HG03039 (cell line): ENCODE measurements at regions not wholly inside any gene's neighbourhood (a gene's known extent, or its start where the extent isn't known, plus 50 kb on each side); places are given as distances from the start of the nearest gene placed in this dataset.
"Not testable (repeated sequence)": the region's sequence is repeated elsewhere in the genome, so short reads cannot be mapped to it uniquely, and the experiment has no call there.

ENCODE experiments used
- ATAC-seq: cut with Tn5 transposase; IDR thresholded peaks from one replicate; pipeline ENCODE4 v1.9.1; 2021; ENCODE audit warnings: mild to moderate bottlenecking, moderate library complexity; ENCODE audit not compliant: unreplicated experiment

DNA sequence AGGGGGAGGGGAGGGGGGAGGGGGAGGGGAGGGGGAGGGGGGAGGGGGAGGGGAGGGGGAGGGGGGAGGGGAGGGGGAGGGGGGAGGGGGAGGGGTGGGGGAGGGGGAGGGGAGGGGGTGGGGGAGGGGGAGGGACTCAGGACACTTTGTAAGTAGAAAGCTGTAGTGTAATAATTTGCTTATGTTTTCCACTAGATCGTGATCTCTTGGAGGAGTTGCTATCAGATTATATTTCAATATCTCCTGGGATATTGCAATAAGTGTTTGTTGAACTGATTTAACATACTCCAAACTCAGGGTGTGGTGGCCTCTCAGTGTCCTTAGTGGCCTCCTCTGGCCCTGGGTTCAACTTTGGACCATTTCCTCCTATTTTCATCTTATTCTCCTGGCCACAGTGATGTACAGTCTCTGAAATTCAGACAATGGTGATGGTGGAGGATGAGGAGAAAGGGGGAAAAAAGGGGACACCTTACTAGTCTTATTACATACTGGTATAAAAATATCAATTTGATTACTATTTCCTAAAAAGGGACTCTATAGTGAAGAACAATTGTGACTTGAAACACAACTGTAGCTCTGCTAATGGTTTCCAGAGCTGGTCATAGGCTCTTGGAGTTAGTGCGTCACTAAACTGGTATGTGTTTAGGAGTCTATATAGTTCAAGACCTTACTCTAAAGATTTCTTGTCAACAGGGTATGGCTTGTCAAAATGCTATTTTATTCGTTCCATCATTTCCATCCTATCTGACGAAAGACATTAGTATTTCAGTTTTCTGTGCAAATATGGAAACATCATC lies 89.6 kb downstream of the DDX1 start:
- no peak for ATAC-seq

DNA sequence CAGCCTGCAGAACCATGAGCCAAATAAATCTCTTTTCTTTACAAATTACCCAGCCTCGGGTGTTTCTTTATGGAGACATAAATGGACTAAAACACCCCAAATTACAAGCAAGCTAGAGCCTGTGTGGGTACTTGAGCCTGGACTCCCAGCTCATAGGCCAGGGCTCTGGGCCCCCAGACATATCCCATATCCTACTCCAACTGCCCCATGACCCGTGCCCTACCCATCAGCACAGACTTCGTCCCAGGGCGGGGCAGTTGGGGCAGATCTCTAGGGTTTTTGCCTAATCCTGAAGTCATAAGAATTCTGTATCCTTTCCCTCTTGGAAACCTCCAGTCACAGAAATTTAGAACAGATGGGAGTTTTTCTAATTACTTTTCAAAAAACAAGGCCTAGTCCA lies 90.7 kb downstream of the DDX1 start:
- no peak for ATAC-seq

DNA sequence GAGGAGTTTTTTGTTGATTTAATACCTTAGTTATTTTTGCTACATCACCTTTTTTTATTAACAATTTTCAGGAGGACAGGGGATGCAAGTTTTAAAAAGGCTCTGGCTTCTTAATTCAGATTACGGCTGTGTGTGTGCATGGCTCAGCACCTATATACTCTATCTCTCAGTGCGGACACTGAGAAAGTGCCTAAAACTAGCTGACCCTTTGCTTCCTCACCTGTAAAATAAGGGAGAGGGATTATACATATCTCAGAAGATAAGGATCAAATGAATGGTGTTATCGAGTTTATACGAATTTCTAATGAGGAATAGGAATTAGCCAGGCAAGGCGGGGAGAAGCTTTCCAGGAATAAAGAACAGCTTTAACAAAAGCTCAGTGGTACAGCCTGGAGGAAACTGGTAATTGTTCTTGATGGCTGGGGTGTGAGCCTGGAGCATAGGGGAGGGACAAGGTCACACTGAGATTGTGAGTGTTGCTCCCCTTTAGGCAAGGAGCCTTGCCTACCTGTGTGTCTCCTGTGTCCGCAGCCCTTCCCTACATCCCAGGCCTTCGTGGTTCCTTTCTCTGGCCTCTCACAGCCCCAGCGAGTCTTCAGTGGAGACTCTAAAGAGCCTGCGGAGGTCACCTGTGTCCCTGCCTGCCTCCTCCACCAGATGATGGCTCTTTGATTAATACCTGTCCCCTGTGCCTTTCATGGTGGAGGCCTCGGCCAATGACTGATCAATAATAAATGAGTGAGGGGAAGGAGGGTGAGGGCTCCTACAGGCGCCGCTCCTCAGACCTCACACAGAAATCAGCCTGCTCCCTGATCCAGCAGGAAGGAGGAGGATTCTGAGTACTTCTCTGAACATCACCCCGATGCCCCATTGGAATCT lies 92.7 kb downstream of the DDX1 start:
- no peak for ATAC-seq

DNA sequence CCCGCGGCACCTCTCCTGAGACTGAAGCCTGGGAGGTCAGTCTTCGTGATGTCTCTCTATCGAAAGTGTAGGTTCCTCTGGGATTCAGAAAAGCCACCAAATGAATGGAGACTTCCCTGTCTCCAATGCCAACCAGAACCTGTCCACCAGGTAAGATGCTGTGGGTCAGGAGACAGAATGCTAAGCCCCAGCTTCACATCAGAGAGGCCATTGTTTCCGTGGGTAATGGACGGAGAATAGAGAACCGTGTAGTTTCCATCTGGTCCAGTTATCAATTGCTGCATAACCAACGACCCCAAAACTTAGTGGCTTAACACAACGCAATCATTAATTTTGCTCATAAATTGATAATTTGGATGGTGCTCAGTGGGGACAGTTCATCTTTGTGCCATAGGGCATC lies 93.5 kb downstream of the DDX1 start:
- no peak for ATAC-seq

DNA sequence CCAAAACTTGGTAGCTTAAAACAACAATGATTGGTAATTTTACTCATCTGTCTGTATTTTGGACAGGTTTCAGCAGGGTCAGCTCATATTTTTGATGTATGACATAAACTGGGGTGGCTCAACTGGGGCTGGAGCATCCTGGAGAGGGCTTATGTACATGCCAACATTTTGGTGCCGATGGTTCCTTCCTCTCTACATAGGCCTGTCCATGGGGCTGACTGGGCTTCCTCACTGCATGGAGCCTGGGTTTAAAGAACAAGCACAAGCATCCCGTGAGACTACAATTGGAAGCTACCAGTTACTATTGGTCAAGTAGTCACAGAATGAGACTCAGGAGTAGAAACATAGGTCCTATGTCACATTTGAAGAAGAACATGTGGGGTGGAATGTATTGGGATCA lies 95.0 kb downstream of the DDX1 start:
- no peak for ATAC-seq

DNA sequence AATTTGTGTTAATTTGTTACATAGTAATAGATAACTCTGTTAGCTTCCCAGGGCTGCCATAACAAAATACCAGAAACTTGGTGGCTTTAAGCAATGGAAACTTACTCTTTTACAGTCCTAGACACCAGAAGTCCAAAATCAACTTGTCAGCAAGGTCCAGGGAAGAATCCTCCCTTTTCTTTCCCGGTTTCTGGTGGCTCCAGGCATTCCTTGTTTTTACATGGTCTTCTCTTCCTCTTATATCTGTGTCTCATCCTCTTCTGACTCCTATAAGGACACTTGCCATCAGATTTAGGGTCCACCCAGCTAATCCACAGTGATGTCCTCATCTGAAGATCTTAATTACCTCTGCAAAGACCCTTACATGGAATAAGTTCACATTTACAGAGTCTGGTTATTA lies 95.6 kb downstream of the DDX1 start:
- no peak for ATAC-seq

DNA sequence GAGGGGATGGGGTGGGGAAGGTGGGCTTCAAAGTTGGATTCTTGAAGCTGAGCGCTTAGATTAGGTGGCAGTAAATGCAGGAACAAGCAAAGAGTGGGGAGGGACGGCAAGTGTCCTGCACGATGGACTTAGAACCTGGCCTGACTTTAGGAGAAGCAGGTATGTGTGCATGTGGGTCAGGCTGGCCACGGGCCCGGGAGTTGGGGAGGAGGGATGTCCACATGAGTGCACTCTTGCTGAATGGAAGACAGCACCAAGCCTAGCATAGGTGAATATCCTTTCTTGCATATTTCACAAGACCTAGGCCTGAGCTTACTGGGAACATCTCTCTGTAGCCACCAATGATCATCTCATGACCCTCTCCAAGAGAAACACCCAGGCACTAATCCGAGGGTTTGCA lies 96.1 kb downstream of the DDX1 start:
- ATAC-seq, result no peak

DNA sequence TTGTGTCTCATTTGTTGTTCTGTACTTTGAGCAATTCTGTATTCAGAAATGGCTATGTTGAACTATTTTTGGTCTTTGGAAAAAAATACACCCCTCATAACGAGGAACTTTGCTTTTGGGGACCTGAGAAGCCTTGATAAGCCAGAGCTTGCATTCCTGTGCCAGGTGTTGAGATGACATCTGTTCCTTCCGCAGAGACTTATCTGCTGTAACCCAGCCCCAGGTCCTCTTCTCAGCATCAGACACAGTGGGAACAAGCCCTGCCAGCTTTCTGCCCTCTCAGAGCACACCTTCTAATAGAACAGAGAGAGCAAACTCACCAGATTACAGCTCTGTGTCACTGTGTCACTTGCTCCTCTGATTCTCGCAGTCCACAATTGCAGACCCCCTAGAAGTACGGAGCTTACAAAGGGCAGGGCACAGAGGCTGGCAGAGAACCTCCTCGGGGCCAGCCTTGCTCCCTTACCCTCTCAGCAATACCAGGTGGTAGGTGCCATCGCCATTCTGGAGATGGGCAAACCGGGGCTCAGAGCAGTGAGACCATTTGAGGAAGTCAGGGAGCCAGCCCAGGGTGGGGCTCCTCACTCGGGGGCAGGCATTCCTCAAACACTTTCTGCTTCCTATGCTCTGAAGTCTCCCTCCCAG lies 97.4 kb downstream of the DDX1 start:
- ATAC-seq, result no peak

DNA sequence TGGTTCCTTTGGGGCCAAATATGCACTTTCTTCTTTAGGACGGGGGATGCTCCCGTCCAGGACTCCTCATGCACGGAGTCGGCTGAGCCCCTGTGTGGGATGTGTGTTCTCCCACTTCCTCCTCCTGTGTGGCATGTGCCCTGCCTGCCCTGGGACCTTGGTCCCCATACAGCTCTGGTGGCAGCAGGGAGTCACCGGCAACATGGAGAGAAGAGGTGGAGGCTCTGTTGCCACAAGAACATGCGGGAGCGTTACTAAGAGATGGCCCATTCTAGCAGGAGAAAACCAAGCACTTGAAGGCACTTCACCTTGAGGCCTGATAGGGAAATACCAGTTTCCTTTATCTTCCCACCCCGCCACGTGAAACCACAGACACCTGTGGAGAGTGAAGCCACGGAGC lies 98.0 kb downstream of the DDX1 start:
- no peak for ATAC-seq

DNA sequence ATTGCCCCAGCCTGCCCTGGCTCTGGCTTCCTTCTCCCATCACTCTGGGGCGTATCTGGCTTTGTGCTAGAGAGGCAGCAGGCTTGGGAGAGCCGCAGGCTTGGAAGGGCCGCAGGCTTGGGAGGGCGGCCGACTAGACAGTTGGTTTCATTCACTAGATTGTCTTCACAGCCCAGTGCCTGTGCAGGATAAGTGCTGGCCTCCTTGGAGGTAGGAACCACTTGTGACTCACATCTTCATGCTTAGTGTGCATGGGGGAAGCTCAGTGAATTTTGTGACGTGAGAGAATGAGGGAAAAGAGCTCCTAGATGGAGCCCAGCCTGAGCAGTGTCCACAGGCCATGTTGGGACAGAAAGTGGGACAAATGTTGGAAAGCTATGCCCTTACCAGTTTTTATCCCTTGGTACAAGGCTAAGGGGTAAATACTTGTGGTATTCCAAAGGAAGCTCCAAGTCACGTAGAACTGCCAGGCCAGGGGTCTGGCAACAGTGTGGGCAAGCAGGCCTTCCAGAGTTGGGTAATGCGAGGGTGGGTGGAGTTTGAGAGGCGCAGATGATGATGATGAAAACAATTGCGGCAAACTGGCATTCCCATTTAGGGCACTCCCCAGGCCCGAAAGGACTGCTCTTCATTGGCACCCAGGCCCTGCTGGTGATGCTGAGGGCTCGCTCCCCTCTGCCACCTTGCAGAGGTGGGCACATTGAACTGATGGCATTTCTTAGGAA lies 100.1 kb downstream of the DDX1 start:
- ATAC-seq, result no peak

DNA sequence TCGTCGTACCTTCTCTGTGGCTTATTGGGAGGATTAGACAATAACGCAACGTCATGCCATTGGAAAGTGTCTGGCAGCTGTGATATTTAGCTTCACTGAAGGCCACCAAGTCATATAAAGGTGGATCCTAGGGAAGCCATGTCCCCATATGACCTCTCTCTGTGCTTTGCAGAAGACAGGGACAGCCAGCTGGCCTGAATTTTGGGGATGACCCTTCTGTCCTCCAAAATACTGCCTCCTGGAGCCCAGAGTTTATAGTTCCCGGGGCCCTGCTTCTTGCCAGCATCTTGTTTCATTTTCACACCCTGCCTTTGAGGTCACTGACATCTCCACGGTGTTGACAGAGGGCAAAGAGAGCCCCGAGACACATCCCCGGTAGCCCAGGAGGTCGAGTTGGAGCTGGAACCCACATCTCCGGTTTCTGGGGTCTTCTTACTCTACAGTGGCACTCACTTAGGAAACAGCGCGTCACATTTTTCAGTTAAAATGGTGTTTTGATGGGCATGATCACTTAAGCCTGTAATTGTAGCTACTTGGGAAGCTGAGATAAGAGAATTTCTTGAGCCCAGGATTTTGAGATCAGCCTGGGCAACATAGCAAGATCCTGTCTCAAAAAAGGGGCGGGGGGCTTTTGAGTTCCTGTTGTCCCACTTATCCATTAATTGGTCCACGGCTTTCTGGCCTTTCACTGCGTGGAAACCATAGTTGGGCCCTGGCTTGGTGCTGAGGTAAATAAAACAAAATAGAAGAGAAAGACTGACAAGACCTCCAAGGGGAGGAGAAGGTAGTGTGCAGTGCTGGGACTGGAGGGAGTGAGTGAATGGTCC lies 101.1 kb downstream of the DDX1 start:
- ATAC-seq, result no peak

DNA sequence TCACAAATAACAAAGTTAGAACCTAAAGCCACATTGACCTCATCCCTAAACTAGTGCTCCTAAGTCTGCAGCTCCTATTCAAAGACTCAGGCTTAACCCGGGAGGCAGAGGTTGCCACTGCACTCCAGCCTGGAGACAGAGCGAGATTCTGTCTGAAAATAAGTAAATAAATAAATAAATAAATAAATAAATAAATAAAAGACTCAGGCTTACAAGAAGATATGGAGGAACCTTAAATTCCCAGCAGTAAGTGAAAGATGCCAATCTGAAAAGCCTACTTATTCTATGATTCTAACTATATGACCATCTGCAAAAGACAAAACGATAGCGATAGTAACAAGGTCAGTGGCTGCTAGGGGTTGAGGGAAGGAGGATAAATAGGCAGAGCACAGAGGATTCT lies 101.7 kb downstream of the DDX1 start:
- no peak for ATAC-seq

DNA sequence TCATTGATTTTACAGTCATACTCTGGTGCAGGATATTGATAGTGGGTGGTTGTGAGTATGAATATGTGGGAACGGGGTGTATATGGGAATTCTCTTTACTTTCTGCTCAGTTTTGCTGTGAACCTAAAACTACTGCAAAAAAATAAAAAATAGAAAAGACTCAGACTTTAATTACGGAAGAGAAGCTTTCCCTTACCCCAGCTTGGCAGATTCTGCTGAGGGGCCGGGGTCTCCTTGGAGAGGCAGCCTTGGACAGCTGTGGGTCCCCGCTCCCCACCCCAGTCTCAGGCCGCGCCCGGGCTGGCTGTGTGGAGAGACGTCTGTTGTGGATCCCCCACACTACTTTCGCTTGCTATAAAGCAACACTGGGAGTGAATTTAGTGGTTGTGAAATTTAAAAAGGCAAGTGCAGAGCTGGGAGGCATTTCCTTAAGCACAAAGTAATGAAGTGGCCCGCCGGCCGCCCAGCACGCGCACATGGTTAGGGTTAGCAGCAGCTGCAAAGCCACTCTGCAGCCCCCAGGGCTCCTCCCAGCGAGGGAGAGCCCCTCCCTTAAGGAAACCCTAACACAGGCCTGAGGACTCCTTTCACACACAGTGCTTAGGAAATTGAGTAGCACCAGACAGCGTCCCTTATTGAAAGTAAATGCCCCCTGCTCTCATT lies 102.4 kb downstream of the DDX1 start:
- ATAC-seq, result no peak

DNA sequence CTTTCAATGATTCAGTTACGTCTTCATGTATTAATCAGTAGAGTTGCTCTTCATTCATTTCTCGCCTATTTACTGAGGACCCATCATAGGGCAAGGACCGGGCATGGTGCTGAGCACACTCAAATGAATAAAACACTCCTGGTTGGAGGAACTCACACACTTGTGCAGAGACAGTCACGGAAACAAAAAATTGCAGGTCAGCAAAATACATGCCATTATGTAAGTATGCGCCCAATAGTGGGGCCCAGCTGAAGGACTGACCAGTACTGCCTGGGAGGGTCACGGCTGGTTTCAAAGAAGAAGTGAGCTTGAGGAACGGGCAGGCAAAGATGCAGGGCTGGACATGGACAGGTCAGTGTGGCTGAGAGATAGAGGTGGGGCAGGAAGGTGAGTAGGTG lies 102.9 kb downstream of the DDX1 start:
- ATAC-seq, result no peak

DNA sequence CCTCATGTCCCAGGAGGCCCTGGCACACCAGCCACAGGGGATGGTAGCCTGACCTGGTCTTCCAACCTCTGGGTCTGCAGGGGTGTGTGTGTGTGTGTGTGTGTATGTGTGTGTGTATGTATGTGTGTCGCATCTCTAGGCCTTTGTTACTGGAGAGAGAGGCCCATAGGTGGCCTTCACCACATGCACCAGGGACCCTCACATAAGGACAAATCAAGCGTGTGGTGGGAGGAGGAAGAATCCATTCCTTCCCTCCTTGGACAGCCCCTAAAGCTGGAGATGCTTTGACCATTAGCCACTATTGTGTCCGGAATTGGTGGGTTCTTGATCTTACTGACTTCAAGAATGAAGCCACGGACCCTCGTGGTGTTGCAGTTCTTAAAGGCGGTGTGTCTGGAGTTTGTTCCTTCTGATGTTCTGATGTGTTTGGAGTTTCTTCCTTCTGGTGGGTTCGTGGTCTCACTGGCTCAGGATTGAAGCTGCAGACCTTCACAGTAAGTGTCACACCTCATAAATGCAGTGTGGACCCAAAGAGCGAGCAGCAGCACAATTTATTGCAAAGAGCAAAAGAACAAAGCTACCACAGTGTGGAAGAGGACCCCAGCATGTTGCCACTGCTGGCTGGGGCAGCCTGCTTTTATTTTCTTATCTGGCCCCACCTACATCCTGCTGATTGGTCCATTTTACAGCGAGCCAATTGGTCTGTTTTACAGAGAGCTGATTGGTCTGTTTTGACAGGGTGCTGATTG lies 104.1 kb downstream of the DDX1 start:
- ATAC-seq, result no peak

DNA sequence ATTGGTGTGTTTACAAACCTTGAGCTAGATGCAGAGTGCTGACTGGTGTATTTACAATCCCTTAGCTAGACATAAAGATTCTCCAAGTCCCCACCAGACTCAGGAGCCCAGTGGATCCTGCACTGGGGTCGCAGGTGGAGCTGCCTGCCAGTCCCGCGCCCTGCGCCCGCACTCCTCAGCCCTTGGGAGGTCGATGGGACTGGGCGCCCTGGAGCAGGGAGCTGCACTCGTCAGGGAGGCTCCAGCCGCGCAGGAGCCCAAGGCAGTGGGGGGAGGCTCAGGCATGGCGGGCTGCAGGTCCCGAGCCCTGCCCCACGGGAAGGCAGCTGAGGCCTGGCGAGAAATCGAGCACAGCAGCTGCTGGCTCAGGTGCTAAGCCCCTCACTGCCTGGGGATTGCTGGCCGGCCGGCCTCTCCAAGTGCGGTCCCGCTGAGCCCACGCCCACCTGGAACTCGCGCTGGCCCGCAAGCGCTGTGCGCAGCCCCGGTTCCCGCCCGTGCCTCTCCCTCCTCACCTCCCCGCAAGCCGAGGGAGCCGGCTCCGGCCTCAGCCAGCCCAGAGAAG lies 105.0 kb downstream of the DDX1 start:
- ATAC-seq, result not testable (repeated sequence)

DNA sequence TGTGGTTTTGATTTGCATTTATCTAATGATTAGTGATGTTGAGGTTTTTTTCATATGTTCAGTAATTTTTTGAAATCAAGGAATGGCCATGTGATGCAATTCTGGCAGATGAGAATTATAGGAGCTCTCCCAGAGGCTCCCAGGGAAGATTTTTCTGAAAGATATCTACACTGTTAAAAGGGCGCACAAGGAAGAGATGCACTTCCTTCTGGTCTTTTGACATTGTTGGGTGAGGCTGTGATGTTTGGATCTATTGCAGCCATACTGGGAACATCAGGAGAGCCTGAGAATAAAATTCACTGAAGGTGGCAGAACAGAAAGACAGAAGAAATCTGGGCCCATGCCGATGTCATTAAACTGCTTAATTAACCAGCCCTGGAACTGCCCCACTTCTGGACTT lies 108.5 kb downstream of the DDX1 start:
- no peak for ATAC-seq

DNA sequence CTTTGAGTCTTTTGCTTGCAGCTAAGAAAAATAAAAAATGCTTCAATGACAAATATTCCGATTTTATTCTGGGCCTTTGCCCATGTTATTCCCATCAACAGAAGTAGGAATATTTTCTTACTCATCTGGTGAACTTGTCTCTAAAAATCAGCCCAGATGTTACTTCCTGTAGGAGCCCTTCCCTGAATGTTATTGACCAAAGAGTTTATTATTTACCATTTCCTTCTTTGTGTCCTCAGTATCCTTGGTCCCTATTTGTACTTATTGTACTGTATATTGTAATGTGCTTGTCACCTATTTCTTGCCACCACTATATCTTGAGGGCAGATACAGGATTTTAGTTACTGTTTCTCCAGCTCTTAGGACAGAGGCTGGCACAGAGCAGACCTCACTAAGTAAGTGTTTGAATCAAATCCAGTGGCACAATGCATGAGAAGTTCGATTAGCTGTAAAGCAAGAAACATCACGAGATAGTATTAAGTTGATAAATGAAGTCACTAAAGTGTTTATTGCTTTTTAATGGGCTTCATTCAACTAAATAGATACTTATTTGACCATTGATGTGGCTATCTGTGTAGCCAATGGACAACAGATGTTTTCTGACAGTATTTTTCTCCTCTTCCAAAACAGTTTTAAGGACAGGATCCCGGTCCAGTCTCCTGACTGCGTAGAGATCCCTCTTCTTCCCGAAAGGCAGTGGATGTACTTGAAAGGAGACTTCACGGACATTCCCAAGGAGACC lies 109.1 kb downstream of the DDX1 start:
- ATAC-seq, result no peak
